DND-41 (cell line): ENCODE measurements at regions not wholly inside any gene's neighbourhood (a gene's known extent, or its start where the extent isn't known, plus 50 kb on each side); places are given as distances from the start of the nearest gene placed in this dataset.

Experiments
- ATAC-seq: fragments of 200-7000 bp; cut with Tn5 transposase; 3 replicates; pipeline ENCODE4 v1.9.1; 2021; ENCODE audit warnings: low read depth; ENCODE audit not compliant: insufficient read depth
- DNase-seq: peaks from one replicate; pipeline ENCODE4 v3.0.0-alpha.2; 2020
- H2AFZ ChIP-seq: 2 replicates; pipeline ENCODE4 v1.6.0; 2012; ENCODE audit warnings: low read depth, low read length
- H3K27ac ChIP-seq: 2 replicates; pipeline ENCODE4 v1.5.1; 2012; ENCODE audit warnings: low read length, inconsistent platforms
- H3K27me3 ChIP-seq: fragments of 200-600 bp; sonication (generic); 2 replicates; pipeline ENCODE4 v1.6.0; 2012; ENCODE audit warnings: low read length, mild to moderate bottlenecking, inconsistent platforms; ENCODE audit not compliant: insufficient read depth, poor library complexity
- H3K36me3 ChIP-seq: 2 replicates; pipeline ENCODE4 v1.5.1; 2012; ENCODE audit warnings: low read length, inconsistent platforms; ENCODE audit not compliant: insufficient read depth
- H3K4me1 ChIP-seq: 2 replicates; pipeline ENCODE4 v1.5.1; 2012; ENCODE audit warnings: mild to moderate bottlenecking, low read length; ENCODE audit not compliant: insufficient read depth
- H3K4me2 ChIP-seq: 2 replicates; pipeline ENCODE4 v1.6.0; 2012; ENCODE audit warnings: mild to moderate bottlenecking, moderate library complexity, low read length, inconsistent platforms; ENCODE audit not compliant: insufficient read depth
- H3K4me3 ChIP-seq, 2 experiments: fragments of 200-600 bp in 1 of 2; shearing (Covaris generic) in 1 of 2; 2 replicates each; pipeline ENCODE4 v1.5.1; 2012 to 2016; ENCODE audit warnings: inconsistent platforms in 2 of 2, low read length in 2 of 2, mild to moderate bottlenecking in 2 of 2, low read depth in 1 of 2, moderate library complexity in 1 of 2
- H3K79me2 ChIP-seq: 2 replicates; pipeline ENCODE4 v1.6.0; 2012; ENCODE audit warnings: low read length, inconsistent platforms; ENCODE audit not compliant: insufficient read depth
- H3K9ac ChIP-seq: 2 replicates; pipeline ENCODE4 v1.6.0; 2012; ENCODE audit warnings: low read depth, mild to moderate bottlenecking, inconsistent platforms, low read length, moderate library complexity
- H3K9me3 ChIP-seq: 2 replicates; pipeline ENCODE4 v1.5.1; 2012; ENCODE audit warnings: low read length, moderate library complexity, mild to moderate bottlenecking, inconsistent platforms; ENCODE audit not compliant: insufficient read depth, severe bottlenecking
- H4K20me1 ChIP-seq: 2 replicates; pipeline ENCODE4 v1.6.0; 2012; ENCODE audit warnings: low read length; ENCODE audit not compliant: insufficient read depth
- CTCF ChIP-seq: IDR thresholded peaks from 2 replicates; pipeline ENCODE4 v1.5.1; 2012; ENCODE audit warnings: borderline replicate concordance, low read length, moderate library complexity, mild to moderate bottlenecking; ENCODE audit not compliant: poor library complexity, severe bottlenecking; ENCODE audit errors: extremely low read depth
- EZH2 ChIP-seq: IDR thresholded peaks from 3 replicates; pipeline ENCODE4 v1.6.1; 2012; ENCODE audit warnings: borderline replicate concordance, low read depth, mild to moderate bottlenecking, moderate library complexity, low read length, inconsistent platforms; ENCODE audit not compliant: severe bottlenecking

- H2AFZ ChIP-seq: no peak overlapping the region
- no peaks in the 10 kb centered on the region for H3K9me3 ChIP-seq
- H3K79me2 ChIP-seq: no peaks in the 10 kb centered on the region
- H3K4me3 ChIP-seq: no peak overlapping the region
- no peak overlapping the region for H3K9ac ChIP-seq
- H3K36me3 ChIP-seq: no peaks in the 10 kb centered on the region
- H3K4me1 ChIP-seq: no peaks in the 10 kb centered on the region
- DNase-seq: no peak
- TF ChIP-seq EZH2: no peak
- TF ChIP-seq CTCF: no peak
- no peaks in the 10 kb centered on the region for H4K20me1 ChIP-seq
- no peak overlapping the region for H3K4me2 ChIP-seq
- H3K27me3 ChIP-seq: peaks cover 7% of the 10 kb centered on the region
- no peak for ATAC-seq
- no peak overlapping the region for H3K27ac ChIP-seq
These were observed 99.9 kb upstream of the ZNF618 start for GRCh38 chr9:113776194-113776593.

GRCh38 chr9:113781381-113781780 lies 94.7 kb upstream of the ZNF618 start:
- DNase-seq: no peak
- ATAC-seq: no peak
- TF ChIP-seq EZH2 (no peak), CTCF (no peak)
- Histone ChIP-seq H3K4me1 (no peaks in the 10 kb centered on the region), H2AFZ (no peak overlapping the region), H3K4me3 (no peak overlapping the region), H3K79me2 (no peaks in the 10 kb centered on the region), H3K36me3 (no peaks in the 10 kb centered on the region), H4K20me1 (no peaks in the 10 kb centered on the region), H3K27ac (no peak overlapping the region), H3K9me3 (no peaks in the 10 kb centered on the region), H3K9ac (no peak overlapping the region), H3K4me2 (no peak overlapping the region), H3K27me3 (no peaks in the 10 kb centered on the region)

- no peaks in the 10 kb centered on the region for H3K9me3 ChIP-seq
- no peak overlapping the region for H3K4me3 ChIP-seq
- no peaks in the 10 kb centered on the region for H3K36me3 ChIP-seq
- no peaks in the 10 kb centered on the region for H4K20me1 ChIP-seq
- ATAC-seq: no peak
- no peak overlapping the region for H2AFZ ChIP-seq
- no peaks in the 10 kb centered on the region for H3K79me2 ChIP-seq
- no peaks in the 10 kb centered on the region for H3K4me1 ChIP-seq
- TF ChIP-seq EZH2: no peak
- no peak for TF ChIP-seq CTCF
- H3K27me3 ChIP-seq: no peaks in the 10 kb centered on the region
- no peak overlapping the region for H3K9ac ChIP-seq
- no peak overlapping the region for H3K27ac ChIP-seq
- no peak for DNase-seq
- H3K4me2 ChIP-seq: no peak overlapping the region
These were observed 94.2 kb upstream of the ZNF618 start for GRCh38 chr9:113781896-113782295.

- Histone ChIP-seq H3K9ac (no peak overlapping the region), H3K36me3 (no peaks in the 10 kb centered on the region), H3K79me2 (no peaks in the 10 kb centered on the region), H2AFZ (no peak overlapping the region), H3K27me3 (no peaks in the 10 kb centered on the region), H3K4me2 (no peak overlapping the region), H3K4me3 (no peak overlapping the region), H3K27ac (no peak overlapping the region), H3K4me1 (no peaks in the 10 kb centered on the region), H4K20me1 (no peaks in the 10 kb centered on the region), H3K9me3 (no peaks in the 10 kb centered on the region)
- DNase-seq (no peak), ATAC-seq (no peak)
- TF ChIP-seq EZH2: no peak
- TF ChIP-seq CTCF: no peak
These were observed 92.6 kb upstream of the ZNF618 start for GRCh38 chr9:113783475-113783874.
